K562 (cell line): ENCODE measurements at regions not wholly inside any gene's neighbourhood (a gene's known extent, or its start where the extent isn't known, plus 50 kb on each side); places are given as distances from the start of the nearest gene placed in this dataset.

Experiments
- ATAC-seq: fragments of 200-7000 bp; cut with Tn5 transposase; 3 replicates; pipeline ENCODE4 v1.9.1; 2020; ENCODE audit warnings: moderate library complexity
- BruUV-seq: library from RNA; stranded (reverse); fragments of 400-500 nt; replicated peaks from 2 replicates; lab custom pipeline; 2021; lab: Mats Ljungman, UMichigan
- CTCF ChIA-PET: fragments of 300-600 bp; formaldehyde crosslinking; extraction: SDS; loops from one replicate; lab custom pipeline; 2021; ENCODE audit warnings: low intra/inter-chr PET ratio; lab: Yijun Ruan, JAX
- POLR2A ChIA-PET: fragments of 300-600, 350-650 bp; sonication (Branson Sonifier 250); formaldehyde crosslinking; extraction: SDS; loops from one replicate; lab custom pipeline; 2021; ENCODE audit warnings: antibody characterized with exemption, inconsistent platforms; lab: Yijun Ruan, JAX
- DNase-seq, 4 experiments: peaks; one replicate each; pipeline versions ENCODE4 v3.0.0 to v3.0.0-alpha.2; 2011 to 2018; ENCODE audit warnings: low spot score in 3 of 4, mixed read lengths in 3 of 4; ENCODE audit errors: extremely low read depth in 1 of 4
- FAIRE-seq: peaks from 2 replicates; lab custom pipeline; 2011; peaks lifted over from hg19 to GRCh38; lab: Jason Lieb, UNC
- H2AFZ ChIP-seq: 2 replicates; pipeline ENCODE4 v1.6.0; 2011; ENCODE audit warnings: low read depth, low read length, control low read depth, inconsistent platforms
- H3K27ac ChIP-seq: fragments of 200-600 bp; 3 replicates; pipeline ENCODE4 v1.8.0; 2011; ENCODE audit warnings: low read depth, mild to moderate bottlenecking, control low read depth, inconsistent platforms, low read length, moderate library complexity, mixed read lengths; ENCODE audit errors: extremely low read depth
- H3K27me3 ChIP-seq, 2 experiments: fragments of 300-600 bp in 1 of 2; 2 replicates in 1 of 2; 3 replicates in 1 of 2; pipeline versions ENCODE4 v1.6.0 to v1.8.0; 2011; ENCODE audit warnings: inconsistent platforms in 2 of 2, low read length in 2 of 2, mild to moderate bottlenecking in 1 of 2, mixed read lengths in 1 of 2, moderate library complexity in 1 of 2; ENCODE audit not compliant: control insufficient read depth in 2 of 2, insufficient read depth in 2 of 2
- H3K36me3 ChIP-seq: fragments of 300-600 bp; 3 replicates; pipeline ENCODE4 v1.8.0; 2011; ENCODE audit warnings: mild to moderate bottlenecking, low read length, inconsistent platforms; ENCODE audit not compliant: control insufficient read depth, insufficient read depth
- H3K4me1 ChIP-seq, 2 experiments: fragments of 200-600 bp in 1 of 2; replicated peaks in 1 of 2; 2 replicates in 1 of 2; 3 replicates in 1 of 2; pipeline versions ENCODE4 v1.5.1 to v1.8.0; 2011; ENCODE audit warnings: inconsistent platforms in 2 of 2, low read length in 2 of 2, mild to moderate bottlenecking in 1 of 2, mixed read lengths in 1 of 2, moderate library complexity in 1 of 2; ENCODE audit not compliant: control insufficient read depth in 2 of 2, insufficient read depth in 2 of 2
- H3K4me2 ChIP-seq: 2 replicates; pipeline ENCODE4 v1.6.1; 2011; ENCODE audit warnings: low read length, control low read depth, inconsistent platforms, mixed read lengths; ENCODE audit not compliant: insufficient read depth
- H3K4me3 ChIP-seq: fragments of 200-600 bp; sonication (generic), shearing (Covaris generic); 2 replicates; pipeline ENCODE4 v1.5.1; 2016; ENCODE audit warnings: control low read depth, inconsistent platforms
- H3K79me2 ChIP-seq: fragments of 200-600 bp; 3 replicates; pipeline ENCODE4 v1.8.0; 2011; ENCODE audit warnings: low read length, inconsistent platforms; ENCODE audit not compliant: control insufficient read depth, insufficient read depth
- H3K9ac ChIP-seq, 2 experiments: 2 replicates each; pipeline versions ENCODE4 v1.6.0 to v1.6.1; 2011; ENCODE audit warnings: low read depth in 2 of 2, low read length in 2 of 2, control low read depth in 1 of 2, inconsistent platforms in 1 of 2, mild to moderate bottlenecking in 1 of 2, mixed read lengths in 1 of 2; ENCODE audit not compliant: insufficient read depth in 1 of 2
- H3K9me1 ChIP-seq: one replicate; pipeline ENCODE4 v1.6.0; 2011; ENCODE audit warnings: inconsistent platforms, mild to moderate bottlenecking, low read length, moderate library complexity; ENCODE audit not compliant: control insufficient read depth, insufficient read depth
- H3K9me3 ChIP-seq: replicated peaks from 2 replicates; pipeline ENCODE4 v1.5.1; 2011; ENCODE audit warnings: low read depth, low read length, inconsistent platforms; ENCODE audit not compliant: control insufficient read depth, insufficient read depth
- H4K20me1 ChIP-seq: replicated peaks from 2 replicates; pipeline ENCODE4 v1.6.1; 2011; ENCODE audit warnings: low read length, inconsistent platforms, mixed read lengths; ENCODE audit not compliant: control insufficient read depth, insufficient read depth
- EGR1 ChIP-seq: fragments of 450-650 bp; conservative IDR thresholded peaks from 2 replicates; pipeline ENCODE4 v1.6.1; 2017; ENCODE audit warnings: mild to moderate bottlenecking
- FOXJ3 ChIP-seq: sonication (generic); formaldehyde crosslinking; IDR thresholded peaks from 2 replicates; pipeline ENCODE4 v1.4.0; 2020; ENCODE audit warnings: mild to moderate bottlenecking, missing genetic modification reagents
- JUN ChIP-seq, 2 experiments: sonication (generic) in 1 of 2; formaldehyde crosslinking in 1 of 2; IDR thresholded peaks; 2 replicates each; pipeline versions ENCODE4 v1.6.1 to v1.8.0; 2012 to 2022; ENCODE audit warnings: borderline replicate concordance in 2 of 2, mild to moderate bottlenecking in 2 of 2, improper control_type of control experiment in 1 of 2, low read depth in 1 of 2, low read length in 1 of 2, missing genetic modification reagents in 1 of 2
- MECOM ChIP-seq: fragments of 250-450 bp; sonication (Bioruptor Pico); IDR thresholded peaks from 2 replicates; pipeline ENCODE4 v1.8.0; 2022; ENCODE audit warnings: inconsistent platforms
- NFIX ChIP-seq: fragments of 250-450 bp; sonication (Bioruptor Pico); IDR thresholded peaks from 2 replicates; pipeline ENCODE4 v1.4.0; 2020; ENCODE audit warnings: low read depth, mild to moderate bottlenecking, moderate library complexity
- TEAD4 ChIP-seq, 2 experiments: sonication (generic) in 1 of 2; formaldehyde crosslinking in 1 of 2; IDR thresholded peaks; 2 replicates each; pipeline versions ENCODE4 v1.6.1 to v1.8.0; 2012 to 2022; ENCODE audit warnings: borderline replicate concordance in 1 of 2, inconsistent platforms in 1 of 2, low read length in 1 of 2, mild to moderate bottlenecking in 1 of 2, missing genetic modification reagents in 1 of 2
- WGBS: fragments of 100-300 bp; shearing (Covaris generic); methylation state at CpG from one replicate; pipeline ENCODE4 v1.1.6; 2016; ENCODE audit warnings: low coverage, mixed read lengths; ENCODE audit not compliant: insufficient coverage; ENCODE audit errors: missing lambda C conversion rate; 5-methylcytosine and 5-hydroxymethylcytosine counted together
- in situ Hi-C: fragments of 300-500 bp; cut with MboI; formaldehyde crosslinking; loops from 4 replicates; pipeline ENCODE4 v1.15.0; 2018; ENCODE audit warnings: inconsistent platforms, mixed read lengths
- intact Hi-C: fragments of 100-400 bp; cut with micrococcal nuclease; formaldehyde crosslinking; loops from 2 replicates; pipeline ENCODE4 v1.14.2; 2022

- H4K20me1 ChIP-seq, result no peaks in the 10 kb centered on the region
- intact Hi-C loops, result no loop called here
- no peak overlapping the region for H3K9ac ChIP-seq
- TF ChIP-seq JUN (IDR thresholded peaks at IDR 0.05; ENCODE audit: borderline replicate concordance, low read depth, low read length) (no peak), JUN (CRISPR knock-in tag; IDR thresholded peaks at IDR 0.05; ENCODE audit: borderline replicate concordance) (no peak), EGR1 (no peak), FOXJ3 (CRISPR knock-in tag) (no peak), TEAD4 (IDR thresholded peaks at IDR 0.05; ENCODE audit: low read length) (no peak), TEAD4 (CRISPR knock-in tag; IDR thresholded peaks at IDR 0.05; ENCODE audit: borderline replicate concordance) (no peak), NFIX (CRISPR knock-in tag) (no peak), MECOM (no peak)
- DNase-seq (no peak), FAIRE-seq (no peak), ATAC-seq (no peak)
- H3K4me2 ChIP-seq, result no peak overlapping the region
- BruUV-seq, result no TSS peak
- no peak overlapping the region for H3K27ac ChIP-seq
- no peak overlapping the region for H2AFZ ChIP-seq
- no peaks in the 10 kb centered on the region for H3K27me3 ChIP-seq
- 86% methylated on average over 2 of the region's 2 CpGs for WGBS
- no peaks in the 10 kb centered on the region for H3K9me1 ChIP-seq
- no peak overlapping the region for H3K4me3 ChIP-seq
- POLR2A ChIA-PET, result interaction anchor here (0.7 to 1.9 kb wide), 3 partner anchors 12 to 428 kb away, joined by 3 to 5 read pairs (median 5); no protein-coding TSS in a partner anchor
- no peaks in the 10 kb centered on the region for H3K36me3 ChIP-seq
- H3K9me3 ChIP-seq, result no peaks in the 10 kb centered on the region
- in situ Hi-C loops, result no loop called here
- CTCF ChIA-PET, result no interaction called here
- peaks cover 0 to 7% of the 10 kb centered on the region in 2 experiments; a peak in 3 of 5 replicates for H3K4me1 ChIP-seq
- no peaks in the 10 kb centered on the region for H3K79me2 ChIP-seq
These were observed 104.7 kb upstream of the NUDT4 start for GRCh38 chr12:93272997-93273396.
